ENCODE measurements at regions not wholly inside any gene's neighbourhood (a gene's known extent, or its start where the extent isn't known, plus 50 kb on each side); places are given as distances from the start of the nearest gene placed in this dataset.
"Not testable (repeated sequence)": the region's sequence is repeated elsewhere in the genome, so short reads cannot be mapped to it uniquely, and the experiment has no call there.

DNA sequence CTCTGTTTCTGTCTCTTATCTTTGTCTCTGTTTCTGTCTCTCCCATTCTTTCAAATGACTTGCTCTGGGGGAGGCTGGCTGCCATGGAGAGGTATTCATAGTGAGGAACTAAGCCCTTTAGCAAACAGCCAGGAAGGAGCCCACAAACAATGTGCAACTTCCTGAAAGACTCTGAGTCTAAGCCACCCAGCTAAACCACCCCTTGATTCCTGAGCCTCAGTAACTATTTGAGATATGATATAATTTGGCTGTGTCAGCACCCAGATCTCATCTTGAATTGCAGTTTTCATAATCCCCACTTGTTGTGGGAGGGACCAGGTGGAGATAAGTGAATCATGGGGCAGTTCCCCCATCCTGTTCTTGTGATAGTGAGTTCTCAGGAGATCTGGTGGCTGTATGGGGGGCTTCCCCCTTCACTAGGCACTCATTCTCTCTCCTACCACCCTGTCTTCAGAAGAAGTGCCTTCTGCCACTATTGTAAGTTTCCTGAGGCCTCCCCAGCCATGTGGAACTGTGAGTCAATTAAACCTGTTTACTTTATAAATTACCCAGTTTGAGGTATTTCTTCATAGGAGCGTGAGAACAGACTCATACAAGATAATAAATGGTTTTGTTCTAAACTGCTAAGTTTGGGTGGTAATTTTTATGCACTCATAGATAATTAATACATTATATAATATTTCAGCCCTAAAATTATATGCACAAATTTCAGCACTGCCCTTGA is 121.2 kb upstream of the FOXP2 start:
- H3K27ac ChIP-seq: no peak overlapping the region
- TF ChIP-seq, protein P1, sequence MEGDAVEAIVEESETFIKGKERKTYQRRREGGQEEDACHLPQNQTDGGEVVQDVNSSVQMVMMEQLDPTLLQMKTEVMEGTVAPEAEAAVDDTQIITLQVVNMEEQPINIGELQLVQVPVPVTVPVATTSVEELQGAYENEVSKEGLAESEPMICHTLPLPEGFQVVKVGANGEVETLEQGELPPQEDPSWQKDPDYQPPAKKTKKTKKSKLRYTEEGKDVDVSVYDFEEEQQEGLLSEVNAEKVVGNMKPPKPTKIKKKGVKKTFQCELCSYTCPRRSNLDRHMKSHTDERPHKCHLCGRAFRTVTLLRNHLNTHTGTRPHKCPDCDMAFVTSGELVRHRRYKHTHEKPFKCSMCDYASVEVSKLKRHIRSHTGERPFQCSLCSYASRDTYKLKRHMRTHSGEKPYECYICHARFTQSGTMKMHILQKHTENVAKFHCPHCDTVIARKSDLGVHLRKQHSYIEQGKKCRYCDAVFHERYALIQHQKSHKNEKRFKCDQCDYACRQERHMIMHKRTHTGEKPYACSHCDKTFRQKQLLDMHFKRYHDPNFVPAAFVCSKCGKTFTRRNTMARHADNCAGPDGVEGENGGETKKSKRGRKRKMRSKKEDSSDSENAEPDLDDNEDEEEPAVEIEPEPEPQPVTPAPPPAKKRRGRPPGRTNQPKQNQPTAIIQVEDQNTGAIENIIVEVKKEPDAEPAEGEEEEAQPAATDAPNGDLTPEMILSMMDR (conservative IDR thresholded peaks at IDR 0.05): no peak

DNA sequence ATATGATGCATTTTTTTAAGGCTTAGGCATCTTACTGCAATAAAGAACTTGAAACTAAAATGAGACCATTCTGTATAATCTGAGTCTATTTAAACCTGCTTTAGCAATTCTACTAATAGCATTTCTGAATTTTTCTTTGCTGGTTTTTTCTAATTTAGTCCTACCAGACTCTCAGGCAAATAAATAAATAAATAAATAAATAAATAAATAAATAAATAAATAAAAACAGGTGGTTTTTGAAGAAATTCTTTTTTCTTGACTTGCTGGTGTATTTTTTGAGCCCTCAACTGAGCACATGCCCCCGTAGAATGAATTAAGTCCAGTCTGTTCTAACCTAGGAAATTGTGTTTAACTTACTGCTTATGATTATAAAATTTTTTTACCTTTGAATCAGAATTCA is 134.7 kb upstream of the FOXP2 start:
- H3K27ac ChIP-seq: no peak overlapping the region
- TF ChIP-seq, protein P1 (conservative IDR thresholded peaks at IDR 0.05): no peak

DNA sequence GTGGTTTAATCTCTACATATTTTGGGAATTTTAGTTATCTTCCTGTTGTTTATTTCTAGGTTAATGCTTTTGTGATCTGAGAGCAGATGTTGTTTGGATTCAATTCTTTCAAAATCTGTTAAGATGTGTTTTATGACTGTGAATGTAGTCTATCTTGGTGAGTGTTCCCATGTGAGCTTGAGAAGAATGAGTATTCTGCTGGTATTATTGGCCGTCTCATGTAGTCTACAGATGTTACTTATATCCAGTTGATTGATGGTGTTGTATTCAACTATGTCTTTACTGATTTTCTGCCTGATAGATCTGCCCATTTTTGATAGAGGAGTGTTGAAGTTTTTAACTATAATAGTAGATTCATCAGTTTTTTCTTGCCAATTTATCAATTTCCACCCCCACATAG is 141.4 kb upstream of the FOXP2 start:
- TF ChIP-seq, protein P1 (conservative IDR thresholded peaks at IDR 0.05): no peak
- no peak overlapping the region for H3K27ac ChIP-seq

DNA sequence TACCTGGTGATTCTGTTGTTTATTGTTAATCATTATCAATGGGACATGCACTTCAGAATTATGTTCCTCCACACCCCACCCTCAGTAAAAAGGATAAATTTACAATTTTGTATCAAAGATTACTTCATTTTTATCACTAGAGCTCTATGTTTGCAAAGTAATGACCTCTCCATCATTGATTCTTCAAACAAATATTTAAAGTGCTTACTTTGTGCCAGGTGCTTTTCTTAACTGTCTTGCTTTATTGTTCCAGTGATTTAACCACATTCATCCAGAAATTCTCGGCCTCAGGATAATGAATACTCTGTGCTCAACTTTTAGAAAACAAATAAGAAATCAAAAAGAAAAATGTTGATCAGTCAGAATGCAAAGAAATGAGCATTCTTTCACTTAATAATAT is 144.9 kb upstream of the FOXP2 start:
- H3K27ac ChIP-seq: no peak overlapping the region
- TF ChIP-seq, protein P1 (conservative IDR thresholded peaks at IDR 0.05): no peak

DNA sequence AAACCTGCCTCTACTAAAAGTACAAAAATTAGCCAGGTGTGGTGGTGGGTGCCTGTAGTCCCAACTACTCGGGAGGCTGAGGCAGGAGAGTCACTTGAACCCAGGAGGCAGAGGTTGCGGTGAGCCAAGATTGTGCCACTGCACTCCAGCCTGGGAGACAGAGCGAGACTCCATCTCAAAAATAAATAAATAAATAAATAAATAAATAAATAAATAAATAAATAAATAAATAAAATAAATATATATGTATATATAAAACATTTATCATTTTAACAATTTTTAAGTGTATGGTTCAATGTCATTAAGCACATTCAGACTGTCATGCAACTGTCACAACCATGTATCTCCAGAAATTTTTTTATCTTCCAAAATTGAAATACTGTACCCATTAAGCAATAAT is 147.1 kb upstream of the FOXP2 start:
- H3K27ac ChIP-seq: not testable (repeated sequence)

DNA sequence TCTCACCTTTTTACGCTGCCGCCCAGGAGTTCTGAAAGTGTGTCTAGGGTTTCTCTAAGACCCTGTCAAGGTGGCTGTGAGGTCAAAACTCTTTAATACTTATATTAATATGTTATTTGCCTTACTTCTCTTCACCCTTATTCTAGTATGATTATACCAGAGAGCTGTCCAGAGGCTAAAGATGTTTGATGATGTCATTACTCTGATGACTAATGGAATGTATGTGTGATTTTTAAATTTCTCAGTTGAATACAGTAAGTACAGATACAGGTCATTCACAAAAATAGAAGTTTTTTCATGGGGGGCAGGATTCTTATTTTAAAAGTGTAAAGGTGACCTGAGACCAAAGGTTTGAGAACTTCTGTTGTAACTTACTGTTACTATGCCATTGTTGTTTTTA is 150.6 kb upstream of the FOXP2 start:
- H3K27ac ChIP-seq: no peak overlapping the region
- TF ChIP-seq, protein P1 (conservative IDR thresholded peaks at IDR 0.05): no peak

DNA sequence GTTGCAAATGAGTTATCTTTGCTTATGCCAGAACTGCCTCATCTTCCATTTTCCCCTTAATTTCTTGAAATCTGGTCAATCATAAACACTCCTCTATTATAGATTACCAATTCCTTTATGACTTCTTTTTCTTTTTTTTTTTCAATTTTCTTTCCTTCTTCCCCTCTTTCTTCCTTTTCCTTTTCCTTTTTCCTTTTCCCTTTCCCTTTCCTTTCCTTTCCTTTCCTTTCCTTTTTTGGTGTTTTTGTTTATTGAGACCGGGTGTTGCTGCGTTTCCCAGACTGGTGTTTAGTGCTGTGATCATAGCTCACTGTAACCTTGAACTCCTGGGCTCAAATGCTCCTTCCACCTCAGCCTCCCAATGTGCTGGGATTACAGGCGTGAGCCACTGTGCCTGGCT is 151.4 kb upstream of the FOXP2 start:
- no peak overlapping the region for H3K27ac ChIP-seq
- TF ChIP-seq, protein P1 (conservative IDR thresholded peaks at IDR 0.05): no peak

DNA sequence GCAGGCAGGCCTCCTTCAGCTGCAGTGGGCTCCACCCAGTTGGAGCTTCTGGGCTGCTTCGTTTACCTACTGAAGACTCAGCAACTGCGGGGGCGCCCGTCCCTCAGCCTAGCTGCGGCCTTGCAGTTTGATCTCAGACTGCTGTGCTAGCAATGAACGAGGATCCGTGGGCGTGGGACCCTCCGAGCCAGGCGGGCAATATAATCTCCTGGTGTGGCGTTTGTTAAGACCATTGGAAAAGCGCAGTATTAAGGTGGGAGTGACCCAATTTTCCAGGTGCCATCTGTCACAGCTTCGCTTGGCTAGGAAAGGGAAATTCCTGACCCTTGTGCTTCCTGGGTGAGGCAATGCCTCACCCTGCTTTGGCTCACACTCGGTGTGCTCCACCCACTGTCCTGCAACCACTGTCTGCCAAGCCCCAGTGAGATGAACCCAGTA is 159.2 kb upstream of the FOXP2 start:
- TF ChIP-seq, protein P1 (conservative IDR thresholded peaks at IDR 0.05): no peak
- H3K27ac ChIP-seq: no peak overlapping the region
